ENCODE measurements at regions not wholly inside any gene's neighbourhood (a gene's known extent, or its start where the extent isn't known, plus 50 kb on each side); places are given as distances from the start of the nearest gene placed in this dataset.

DNA sequence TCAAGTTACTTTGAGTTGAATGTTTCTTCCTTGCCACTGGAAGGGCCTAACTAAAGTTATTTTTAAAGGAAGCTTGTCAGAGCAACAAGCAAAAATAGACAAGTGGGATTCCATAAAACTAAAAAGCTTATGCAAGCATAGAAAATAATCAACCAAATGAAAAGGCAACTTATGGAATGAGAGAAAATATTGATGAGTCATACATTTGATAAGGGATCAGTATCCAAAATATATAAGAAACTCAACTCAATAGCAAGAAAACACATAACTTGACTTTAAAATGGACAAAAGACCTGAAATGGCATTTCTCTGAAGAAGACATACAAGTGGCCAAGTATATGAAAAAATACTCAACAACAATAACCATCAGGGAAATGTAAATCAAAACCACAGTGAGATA lies 264.5 kb upstream of the UBASH3B start:
- TF ChIP-seq, protein P1, sequence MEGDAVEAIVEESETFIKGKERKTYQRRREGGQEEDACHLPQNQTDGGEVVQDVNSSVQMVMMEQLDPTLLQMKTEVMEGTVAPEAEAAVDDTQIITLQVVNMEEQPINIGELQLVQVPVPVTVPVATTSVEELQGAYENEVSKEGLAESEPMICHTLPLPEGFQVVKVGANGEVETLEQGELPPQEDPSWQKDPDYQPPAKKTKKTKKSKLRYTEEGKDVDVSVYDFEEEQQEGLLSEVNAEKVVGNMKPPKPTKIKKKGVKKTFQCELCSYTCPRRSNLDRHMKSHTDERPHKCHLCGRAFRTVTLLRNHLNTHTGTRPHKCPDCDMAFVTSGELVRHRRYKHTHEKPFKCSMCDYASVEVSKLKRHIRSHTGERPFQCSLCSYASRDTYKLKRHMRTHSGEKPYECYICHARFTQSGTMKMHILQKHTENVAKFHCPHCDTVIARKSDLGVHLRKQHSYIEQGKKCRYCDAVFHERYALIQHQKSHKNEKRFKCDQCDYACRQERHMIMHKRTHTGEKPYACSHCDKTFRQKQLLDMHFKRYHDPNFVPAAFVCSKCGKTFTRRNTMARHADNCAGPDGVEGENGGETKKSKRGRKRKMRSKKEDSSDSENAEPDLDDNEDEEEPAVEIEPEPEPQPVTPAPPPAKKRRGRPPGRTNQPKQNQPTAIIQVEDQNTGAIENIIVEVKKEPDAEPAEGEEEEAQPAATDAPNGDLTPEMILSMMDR (IDR thresholded peaks at IDR 0.05): no peak
- Mint-ChIP-seq H3K27ac (no peak overlapping the region), H3K4me1 (peaks cover 13% of the 10 kb centered on the region), H3K9me3 (peaks cover 16% of the 10 kb centered on the region), H3K4me3 (no peak overlapping the region), H3K36me3 (ENCODE audit: low read depth) (no peaks in the 10 kb centered on the region), H3K27me3 (ENCODE audit: low read depth, poor library complexity) (no peaks in the 10 kb centered on the region)
- no peak for DNase-seq

DNA sequence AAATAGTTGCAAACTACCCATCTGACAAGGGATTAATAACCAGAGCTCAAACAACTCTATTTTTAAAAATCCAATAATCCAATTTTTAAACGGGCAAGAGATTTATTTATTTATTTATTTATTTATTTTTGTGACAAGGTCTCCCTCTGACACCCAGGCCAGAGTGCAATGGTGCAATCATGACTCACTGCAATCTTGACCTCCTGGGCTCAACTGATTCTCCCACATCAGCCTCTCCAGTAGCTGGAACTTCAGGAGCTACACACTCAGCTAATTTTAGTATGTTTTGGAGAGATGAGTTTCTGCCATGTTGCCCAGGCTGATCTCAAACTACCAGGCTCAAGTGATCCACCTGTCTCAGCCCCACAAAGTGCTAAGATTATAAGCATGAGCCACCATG lies 267.2 kb upstream of the BLID start:
- H3K4me1 Mint-ChIP-seq: no peaks in the 10 kb centered on the region
- no peak overlapping the region for H3K4me3 Mint-ChIP-seq
- TF ChIP-seq, protein P1 (IDR thresholded peaks at IDR 0.05): no peak
- peaks cover 54% of the 10 kb centered on the region for H3K9me3 Mint-ChIP-seq
- H3K27me3 Mint-ChIP-seq (ENCODE audit: low read depth, poor library complexity): peaks cover 7% of the 10 kb centered on the region
- no peaks in the 10 kb centered on the region for H3K36me3 Mint-ChIP-seq (ENCODE audit: low read depth)
- no peak for DNase-seq
- H3K27ac Mint-ChIP-seq: no peak overlapping the region

DNA sequence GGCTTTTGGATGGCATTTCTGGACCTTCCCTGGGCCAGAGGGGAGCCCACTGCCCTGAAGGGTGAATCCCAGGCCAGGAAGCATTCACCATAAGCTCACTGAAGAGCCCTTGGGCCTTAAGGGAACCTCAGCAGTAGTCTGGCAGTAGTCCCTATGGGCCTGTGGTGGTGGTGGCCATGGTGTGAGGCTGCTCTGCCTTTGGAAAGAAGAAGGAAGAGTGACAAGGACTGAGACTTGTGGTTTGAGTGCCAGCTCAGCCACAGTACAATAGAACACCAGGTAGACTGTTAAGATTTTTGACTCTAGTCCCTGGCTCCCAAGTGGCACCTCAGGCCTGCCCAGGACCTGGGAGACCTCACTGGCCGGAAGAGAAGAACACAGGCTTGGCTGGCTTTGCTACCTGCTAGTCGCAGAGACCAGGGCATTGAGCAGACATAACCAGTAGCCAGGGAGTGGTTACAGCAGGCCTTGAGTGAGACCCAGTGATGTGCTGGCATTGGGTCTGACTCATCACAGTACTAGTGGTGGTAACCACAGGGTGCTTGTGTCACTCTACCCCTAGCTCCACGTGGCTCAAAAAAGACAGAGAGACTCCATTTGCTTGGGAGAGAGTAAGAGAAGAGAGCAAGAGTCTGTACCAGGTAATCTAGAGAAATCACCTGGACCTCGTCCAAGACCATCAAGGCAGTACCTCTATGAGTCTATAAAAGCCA lies 259.8 kb upstream of the BLID start:
- TF ChIP-seq, protein P1 (IDR thresholded peaks at IDR 0.05): no peak
- H3K36me3 Mint-ChIP-seq (ENCODE audit: low read depth): no peaks in the 10 kb centered on the region
- DNase-seq: no peak
- H3K4me1 Mint-ChIP-seq: no peaks in the 10 kb centered on the region
- peaks cover 49% of the 10 kb centered on the region for H3K9me3 Mint-ChIP-seq
- H3K4me3 Mint-ChIP-seq: no peak overlapping the region
- no peak overlapping the region for H3K27ac Mint-ChIP-seq
- no peaks in the 10 kb centered on the region for H3K27me3 Mint-ChIP-seq (ENCODE audit: low read depth, poor library complexity)

DNA sequence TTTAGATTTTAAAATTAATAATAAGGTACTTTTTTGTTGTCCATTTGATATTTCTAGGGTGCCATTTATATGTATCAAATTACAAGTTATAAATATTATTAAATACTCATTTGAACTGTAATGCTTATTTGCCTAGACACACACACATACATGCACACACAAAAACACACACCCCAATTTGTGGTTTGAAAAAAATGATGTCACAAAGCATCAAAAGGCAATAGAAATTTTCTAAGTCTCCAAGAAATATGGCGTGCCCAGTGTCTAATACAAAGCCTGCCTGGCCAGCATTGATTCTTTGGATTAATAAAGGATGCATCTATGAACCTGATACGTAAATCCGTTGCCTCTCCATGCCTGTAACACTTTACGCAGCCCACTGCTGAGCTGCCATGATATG lies 252.8 kb upstream of the BLID start:
- Mint-ChIP-seq H3K27ac (no peak overlapping the region), H3K36me3 (ENCODE audit: low read depth) (no peaks in the 10 kb centered on the region), H3K9me3 (no peaks in the 10 kb centered on the region), H3K4me3 (no peak overlapping the region), H3K27me3 (ENCODE audit: low read depth, poor library complexity) (no peaks in the 10 kb centered on the region), H3K4me1 (peaks cover 39% of the 10 kb centered on the region)
- TF ChIP-seq, protein P1 (IDR thresholded peaks at IDR 0.05): no peak
- DNase-seq: no peak

DNA sequence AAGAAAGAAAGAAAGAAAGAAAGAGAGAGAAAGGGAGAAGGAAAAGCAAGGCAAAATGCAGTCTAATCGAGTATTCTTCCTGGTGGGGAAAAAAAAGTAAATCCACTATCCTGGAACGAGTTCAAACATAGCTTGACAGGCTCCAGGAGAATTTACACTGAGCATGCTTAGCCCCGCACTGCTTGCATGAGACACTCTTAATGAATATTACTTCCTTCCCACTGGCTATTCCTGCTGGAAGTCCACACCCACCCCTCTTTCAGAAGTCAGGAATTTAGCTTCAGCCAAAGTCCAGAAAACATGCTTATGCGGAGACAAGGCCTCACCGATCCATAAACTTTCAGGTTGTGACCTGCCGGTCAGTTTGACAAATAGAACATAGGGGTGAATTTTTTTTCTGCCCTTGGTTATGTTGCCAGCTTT lies 251.8 kb upstream of the BLID start:
- H3K27ac Mint-ChIP-seq: peak overlapping the region; percentile 17

More for the DNA sequence above, 251.8 kb upstream of the BLID start:
- H3K9me3 Mint-ChIP-seq: no peaks in the 10 kb centered on the region
- H3K4me3 Mint-ChIP-seq: no peak overlapping the region
- H3K36me3 Mint-ChIP-seq (ENCODE audit: low read depth): no peaks in the 10 kb centered on the region
- peaks cover 39% of the 10 kb centered on the region for H3K4me1 Mint-ChIP-seq
- TF ChIP-seq, protein P1 (IDR thresholded peaks at IDR 0.05): no peak
- no peaks in the 10 kb centered on the region for H3K27me3 Mint-ChIP-seq (ENCODE audit: low read depth, poor library complexity)
- peak; percentile 7 for DNase-seq
